ENCODE measurements at regions not wholly inside any gene's neighbourhood (a gene's known extent, or its start where the extent isn't known, plus 50 kb on each side); places are given as distances from the start of the nearest gene placed in this dataset.
"Not testable (repeated sequence)": the region's sequence is repeated elsewhere in the genome, so short reads cannot be mapped to it uniquely, and the experiment has no call there.

GRCh38 chr5:10015681-10016080, 234.0 kb downstream of the ATPSCKMT start:
- not testable (repeated sequence) for DNase-seq

GRCh38 chr5:10009802-10010201, 239.9 kb downstream of the ATPSCKMT start:
- DNase-seq, result no peak

- no peak for DNase-seq
Observed at GRCh38 chr5:9987101-9987500, 262.6 kb downstream of the ATPSCKMT start.

- DNase-seq, result no peak
Observed at GRCh38 chr5:9977070-9977469, 272.6 kb downstream of the ATPSCKMT start.

GRCh38 chr5:9976621-9977020, 273.1 kb downstream of the ATPSCKMT start:
- no peak for DNase-seq

GRCh38 chr5:9972059-9972458, 277.6 kb downstream of the ATPSCKMT start:
- no peak for DNase-seq

GRCh38 chr5:9971301-9971700, 278.4 kb downstream of the ATPSCKMT start:
- no peak for DNase-seq

- no peak for DNase-seq
Observed at GRCh38 chr5:9958914-9959313, 290.8 kb downstream of the ATPSCKMT start.

- DNase-seq, result no peak
Observed at GRCh38 chr5:9957214-9957613, 292.5 kb downstream of the ATPSCKMT start.

- no peak for DNase-seq
Observed at GRCh38 chr5:9956725-9957124, 293.0 kb downstream of the ATPSCKMT start.

GRCh38 chr5:9955586-9955985, 294.1 kb downstream of the ATPSCKMT start:
- DNase-seq, result no peak

- no peak for DNase-seq
Observed at GRCh38 chr5:9954869-9955268, 294.8 kb downstream of the ATPSCKMT start.

- no peak for DNase-seq
Observed at GRCh38 chr5:9953691-9954090, 296.0 kb downstream of the ATPSCKMT start.

GRCh38 chr5:9951865-9952516, 297.7 kb downstream of the ATPSCKMT start:
- no peak for DNase-seq

GRCh38 chr5:9947944-9948343, 301.7 kb downstream of the ATPSCKMT start:
- no peak for DNase-seq

- DNase-seq, result no peak
Observed at GRCh38 chr5:9947225-9947714, 302.4 kb downstream of the ATPSCKMT start.

- peak in 1 of 2 experiments; percentile 18 for DNase-seq
Observed at GRCh38 chr5:9932770-9933169, 302.6 kb upstream of the TAS2R1 start.

- DNase-seq, result no peak
Observed at GRCh38 chr5:9930156-9930555, 300.0 kb upstream of the TAS2R1 start.

GRCh38 chr5:9928326-9928725, 298.2 kb upstream of the TAS2R1 start:
- no peak for DNase-seq

- no peak for DNase-seq
Observed at GRCh38 chr5:9927521-9927997, 297.4 kb upstream of the TAS2R1 start.

GRCh38 chr5:9927106-9927505, 297.0 kb upstream of the TAS2R1 start:
- DNase-seq, result no peak

GRCh38 chr5:9924614-9925013, 294.5 kb upstream of the TAS2R1 start:
- no peak for DNase-seq

GRCh38 chr5:9922719-9923118, 292.6 kb upstream of the TAS2R1 start:
- no peak for DNase-seq

- DNase-seq, result no peak
Observed at GRCh38 chr5:9920697-9921096, 290.5 kb upstream of the TAS2R1 start.
